GM12874 (cell line): ENCODE measurements at regions not wholly inside any gene's neighbourhood (a gene's known extent, or its start where the extent isn't known, plus 50 kb on each side); places are given as distances from the start of the nearest gene placed in this dataset.

ENCODE experiments used
- CTCF ChIP-seq: IDR thresholded peaks from 2 replicates; pipeline ENCODE4 v1.5.1; 2011; ENCODE audit warnings: low read depth, mild to moderate bottlenecking, control low read depth, low read length, moderate library complexity; ENCODE audit not compliant: insufficient read depth

- no peak for TF ChIP-seq CTCF
These were observed 87.9 kb downstream of the CRLF2 start for GRCh38 chrX:1124531-1124930.

- TF ChIP-seq CTCF = no peak
These were observed 93.2 kb downstream of the CRLF2 start for GRCh38 chrX:1119275-1119674.

GRCh38 chrX:1118572-1119199 lies 93.8 kb downstream of the CRLF2 start:
- TF ChIP-seq CTCF = no peak

- no peak for TF ChIP-seq CTCF
These were observed 100.1 kb downstream of the CRLF2 start for GRCh38 chrX:1112321-1112720.

- no peak for TF ChIP-seq CTCF
These were observed 100.7 kb downstream of the CRLF2 start for GRCh38 chrX:1111601-1112300.

GRCh38 chrX:1109580-1110119 lies 102.8 kb downstream of the CRLF2 start:
- TF ChIP-seq CTCF = no peak

- TF ChIP-seq CTCF = no peak
These were observed 103.7 kb downstream of the CRLF2 start for GRCh38 chrX:1108501-1109445.
